ENCODE measurements at regions not wholly inside any gene's neighbourhood (a gene's known extent, or its start where the extent isn't known, plus 50 kb on each side); places are given as distances from the start of the nearest gene placed in this dataset.
"Not testable (repeated sequence)": the region's sequence is repeated elsewhere in the genome, so short reads cannot be mapped to it uniquely, and the experiment has no call there.

GRCh38 chr22:22168941-22169867 is 75.4 kb upstream of the VPREB1 start:
- DNase-seq (ENCODE audit: low spot score): no peak

GRCh38 chr22:22168190-22168940 is 76.2 kb upstream of the VPREB1 start:
- no peak for DNase-seq (ENCODE audit: low spot score)

GRCh38 chr22:22167791-22168189 is 76.8 kb upstream of the VPREB1 start:
- no peak for DNase-seq (ENCODE audit: low spot score)

GRCh38 chr22:22166941-22167713 is 77.5 kb upstream of the VPREB1 start:
- DNase-seq (ENCODE audit: low spot score): no peak

- DNase-seq (ENCODE audit: low spot score): no peak
These were observed 78.5 kb upstream of the VPREB1 start for GRCh38 chr22:22165936-22166710.

GRCh38 chr22:22164541-22165272 is 79.9 kb upstream of the VPREB1 start:
- DNase-seq (ENCODE audit: low spot score): no peak

DNA sequence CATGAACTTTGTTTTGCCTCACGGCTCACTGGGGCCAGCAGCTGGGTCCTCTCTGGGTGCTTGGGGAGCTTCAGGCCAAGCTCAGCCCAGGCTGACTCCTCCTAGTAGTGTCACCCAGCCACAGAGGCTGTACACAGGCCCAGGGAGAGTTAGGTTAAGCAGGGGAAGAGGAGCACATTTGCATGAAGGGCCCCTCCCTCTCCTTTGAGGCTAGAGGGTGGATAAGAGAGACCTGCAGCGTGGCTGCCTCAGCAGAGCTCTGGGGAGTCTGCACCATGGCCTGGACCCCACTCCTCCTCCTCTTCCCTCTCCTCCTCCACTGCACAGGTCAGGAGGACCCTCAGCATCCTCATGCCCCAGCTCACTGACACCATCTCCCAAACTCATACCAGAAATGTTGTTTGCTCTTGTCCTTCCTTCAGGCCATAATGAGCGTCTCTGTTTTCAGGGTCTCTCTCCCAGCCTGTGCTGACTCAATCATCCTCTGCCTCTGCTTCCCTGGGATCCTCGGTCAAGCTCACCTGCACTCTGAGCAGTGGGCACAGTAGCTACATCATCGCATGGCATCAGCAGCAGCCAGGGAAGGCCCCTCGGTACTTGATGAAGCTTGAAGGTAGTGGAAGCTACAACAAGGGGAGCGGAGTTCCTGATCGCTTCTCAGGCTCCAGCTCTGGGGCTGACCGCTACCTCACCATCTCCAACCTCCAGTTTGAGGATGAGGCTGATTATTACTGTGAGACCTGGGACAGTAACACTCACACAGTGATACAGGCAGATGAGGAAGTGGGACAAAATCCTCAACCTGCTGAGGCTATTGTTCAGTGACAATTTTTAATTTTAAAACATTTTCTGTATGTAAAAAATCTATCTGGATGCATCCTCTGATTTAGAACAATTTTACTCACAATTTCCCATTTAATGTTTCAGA is 82.4 kb upstream of the VPREB1 start:
- no peak for DNase-seq (ENCODE audit: low spot score)

- DNase-seq (ENCODE audit: low spot score): not testable (repeated sequence)
These were observed 83.8 kb upstream of the VPREB1 start for GRCh38 chr22:22160768-22161167.

DNA sequence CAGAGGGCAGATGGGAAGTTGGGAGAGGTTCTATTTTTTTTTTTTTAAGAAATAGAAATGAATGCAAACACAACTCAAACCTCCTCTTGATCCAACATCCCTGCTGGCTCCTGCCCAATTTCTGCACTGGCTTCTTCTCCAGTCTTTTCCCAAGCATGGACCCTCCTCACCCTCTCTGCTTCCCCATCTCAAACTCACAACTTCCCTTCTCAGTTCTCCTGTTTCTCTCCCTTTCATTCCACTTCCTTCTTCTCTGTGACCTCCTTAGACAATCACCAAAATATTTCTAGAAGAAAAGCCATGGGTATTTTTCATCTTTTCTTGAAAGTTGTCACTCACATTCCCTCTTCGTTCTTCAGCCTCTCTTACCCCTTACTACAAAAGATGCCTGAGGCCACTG is 85.2 kb upstream of the VPREB1 start:
- DNase-seq (ENCODE audit: low spot score): no peak

DNA sequence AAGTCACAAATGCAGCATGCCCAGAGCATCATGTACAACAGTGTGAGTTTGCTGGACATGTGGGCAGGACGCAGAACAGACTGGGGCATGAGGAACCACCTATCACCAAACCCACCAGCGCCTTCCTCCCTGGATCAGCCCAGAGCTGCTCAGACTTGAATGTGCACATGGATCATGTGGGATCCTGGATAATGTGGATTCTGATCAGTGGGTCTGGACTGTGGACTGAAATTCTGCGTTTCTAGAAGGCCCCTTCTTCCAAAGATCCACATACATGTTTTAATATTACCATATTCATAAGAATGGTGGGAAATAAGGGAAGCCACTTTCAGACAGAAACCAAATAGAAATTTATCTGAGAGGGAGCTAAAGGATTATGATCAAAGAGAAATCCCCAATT is 85.6 kb upstream of the VPREB1 start:
- no peak for DNase-seq (ENCODE audit: low spot score)

GRCh38 chr22:22158207-22158816 is 86.3 kb upstream of the VPREB1 start:
- DNase-seq (ENCODE audit: low spot score): no peak

DNA sequence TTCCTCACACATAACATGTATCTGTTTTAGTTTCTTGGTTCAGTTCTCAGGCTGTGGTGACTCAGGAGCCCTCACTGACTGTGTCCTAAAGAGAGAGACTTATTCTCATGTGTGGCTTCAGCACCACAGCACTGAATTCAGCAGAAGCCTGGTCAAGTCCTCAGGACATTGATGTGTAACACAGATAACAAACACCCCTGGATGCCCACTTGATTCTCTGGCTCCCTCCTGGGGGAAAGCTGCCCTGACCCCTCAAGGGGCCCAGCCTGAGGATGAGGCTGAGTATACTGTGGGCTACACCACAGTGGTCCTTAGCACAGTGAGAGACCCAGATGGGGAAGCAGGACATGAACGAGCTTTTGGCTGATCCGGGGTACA is 87.2 kb upstream of the VPREB1 start:
- no peak for DNase-seq (ENCODE audit: low spot score)

GRCh38 chr22:22156716-22157347 is 87.8 kb upstream of the VPREB1 start:
- peak; percentile 38 for DNase-seq (ENCODE audit: low spot score)

GRCh38 chr22:22156348-22156715 is 88.3 kb upstream of the VPREB1 start:
- no peak for DNase-seq (ENCODE audit: low spot score)

DNA sequence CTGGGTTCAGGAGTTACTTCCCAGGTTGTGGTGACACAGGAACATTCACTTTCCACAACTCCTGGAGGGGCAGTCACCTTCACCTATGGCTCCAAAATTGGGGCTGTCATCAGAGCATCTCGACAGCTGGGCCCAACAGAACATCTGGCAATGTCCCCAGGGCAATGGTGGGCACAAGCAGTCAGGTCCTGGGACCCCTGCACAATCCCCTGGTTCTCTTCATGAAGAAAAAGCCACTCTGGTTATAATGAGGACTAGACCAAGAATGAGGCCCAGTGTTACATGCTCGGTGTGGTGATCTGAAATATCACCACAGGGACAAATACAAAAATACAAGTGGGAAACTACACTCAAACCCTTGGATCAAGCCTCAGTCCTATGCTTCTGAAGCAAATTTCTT is 89.0 kb upstream of the VPREB1 start:
- no peak for DNase-seq (ENCODE audit: low spot score)

DNA sequence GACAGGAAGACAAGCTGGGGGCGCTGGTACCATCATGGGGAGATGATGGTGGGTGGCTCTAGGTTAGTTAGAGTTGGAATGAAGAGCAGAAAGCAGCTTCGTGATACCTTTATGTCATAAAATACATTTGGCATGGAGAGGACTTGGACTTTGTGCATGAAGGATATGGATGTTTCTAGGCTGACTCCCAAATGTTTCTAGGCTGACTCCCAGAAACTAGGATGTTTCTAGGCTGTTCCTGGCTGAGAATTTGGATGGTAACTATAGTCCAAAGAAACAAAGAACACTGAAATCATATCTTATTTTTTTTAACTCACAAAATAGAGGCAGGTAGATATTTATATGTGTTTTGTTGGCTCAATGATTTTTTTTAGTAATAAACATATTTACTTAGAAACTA is 89.4 kb upstream of the VPREB1 start:
- DNase-seq (ENCODE audit: low spot score): no peak

DNA sequence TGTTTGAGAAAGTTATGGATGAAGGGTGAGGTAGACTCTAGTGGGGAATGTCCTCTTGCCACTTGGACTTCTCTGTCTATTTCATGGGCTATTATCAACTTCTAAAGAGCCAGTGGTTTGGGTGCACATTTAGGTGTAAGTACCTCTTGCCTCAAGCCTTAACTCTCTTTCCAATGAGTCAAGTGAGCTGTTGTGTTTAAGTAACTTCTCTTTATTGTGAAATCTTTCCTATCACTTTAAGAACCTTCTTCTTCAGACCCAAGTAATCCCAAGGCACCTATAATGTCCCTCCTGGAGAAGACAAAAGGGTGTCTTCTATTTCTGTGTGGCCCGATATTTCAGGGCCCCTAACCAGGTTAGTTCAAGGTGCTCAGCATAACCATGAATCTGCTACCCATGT is 90.5 kb upstream of the VPREB1 start:
- no peak for DNase-seq (ENCODE audit: low spot score)

- no peak for DNase-seq (ENCODE audit: low spot score)
These were observed 93.3 kb upstream of the VPREB1 start for GRCh38 chr22:22151308-22151707.

DNA sequence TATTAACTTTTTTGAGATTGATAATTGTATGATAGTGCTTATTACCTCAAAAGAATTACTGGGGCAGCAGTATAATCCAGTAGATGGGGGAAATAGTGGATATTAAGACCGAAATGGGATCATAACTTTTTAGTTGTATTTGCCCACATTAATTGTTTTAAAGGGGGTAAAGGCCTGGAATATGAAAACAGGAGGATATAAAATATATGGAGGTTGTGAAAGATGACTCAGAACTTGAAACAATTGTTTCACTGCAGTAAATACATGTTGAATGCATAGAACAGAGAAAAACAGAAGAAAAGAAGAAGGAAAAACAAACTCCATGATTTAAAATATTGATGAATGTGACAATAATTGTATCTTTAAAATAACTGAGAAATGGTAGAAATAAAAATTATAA is 94.1 kb upstream of the VPREB1 start:
- no peak for DNase-seq (ENCODE audit: low spot score)
